HepG2 (cell line): ENCODE measurements at regions not wholly inside any gene's neighbourhood (a gene's known extent, or its start where the extent isn't known, plus 50 kb on each side); places are given as distances from the start of the nearest gene placed in this dataset.

Experiments
- ATAC-seq: fragments of 200-7000 bp; cut with Tn5 transposase; 3 replicates; pipeline ENCODE4 v1.9.1; 2020; ENCODE audit warnings: mild to moderate bottlenecking, moderate library complexity
- BruUV-seq: library from RNA; stranded (reverse); fragments of 400-500 nt; replicated peaks from 2 replicates; lab custom pipeline; 2021; lab: Mats Ljungman, UMichigan
- CTCF ChIA-PET: fragments of 300-600 bp; formaldehyde crosslinking; extraction: SDS; loops from one replicate; lab custom pipeline; 2021; ENCODE audit warnings: low total read pairs, inconsistent platforms, low intra/inter-chr PET ratio; lab: Yijun Ruan, JAX
- POLR2A ChIA-PET: fragments of 350-600 bp; sonication (Branson Sonifier 250); formaldehyde crosslinking; loops from one replicate; lab custom pipeline; 2020; ENCODE audit warnings: antibody characterized with exemption, inconsistent platforms; lab: Yijun Ruan, JAX
- DNase-seq: peaks from one replicate; pipeline ENCODE4 v3.0.0-alpha.2; 2015; ENCODE audit warnings: low spot score
- FAIRE-seq: peaks from 3 replicates; lab custom pipeline; 2011; peaks lifted over from hg19 to GRCh38; lab: Jason Lieb, UNC
- H2AFZ ChIP-seq: one replicate; pipeline ENCODE4 v1.6.1; 2011; ENCODE audit warnings: low read length, inconsistent platforms
- H3K27ac ChIP-seq: fragments of 300-600 bp; 3 replicates; pipeline ENCODE4 v1.8.0; 2011; ENCODE audit warnings: mixed run types, mild to moderate bottlenecking, mixed read lengths, low read length, inconsistent platforms; ENCODE audit not compliant: insufficient read depth; ENCODE audit errors: extremely low read length
- H3K27me3 ChIP-seq, 2 experiments: fragments of 200-600 bp in 1 of 2; 2 replicates in 1 of 2; 3 replicates in 1 of 2; pipeline versions ENCODE4 v1.6.0 to v1.8.0; 2011; ENCODE audit warnings: low read length in 2 of 2, mild to moderate bottlenecking in 2 of 2, moderate library complexity in 2 of 2, inconsistent platforms in 1 of 2; ENCODE audit not compliant: insufficient read depth in 2 of 2, control insufficient read depth in 1 of 2
- H3K36me3 ChIP-seq, 2 experiments: fragments of 200-600 bp in 1 of 2; replicated peaks in 1 of 2; 2 replicates in 1 of 2; 3 replicates in 1 of 2; pipeline versions ENCODE4 v1.5.1 to v1.8.0; 2011; ENCODE audit warnings: low read length in 2 of 2, inconsistent platforms in 1 of 2; ENCODE audit not compliant: insufficient read depth in 2 of 2, control insufficient read depth in 1 of 2
- H3K4me1 ChIP-seq: 2 replicates; pipeline ENCODE4 v1.5.1; 2012; ENCODE audit warnings: low read length, inconsistent platforms; ENCODE audit not compliant: insufficient read depth
- H3K4me2 ChIP-seq: 2 replicates; pipeline ENCODE4 v1.6.0; 2011; ENCODE audit warnings: low read depth, low read length, inconsistent platforms
- H3K4me3 ChIP-seq, 3 experiments: fragments of 200-600 bp in 1 of 3; sonication (generic), shearing (Covaris generic) in 1 of 3; replicated peaks in 1 of 3; 2 replicates each; pipeline ENCODE4 v1.5.1; 2011 to 2016; ENCODE audit warnings: low read length in 3 of 3, inconsistent platforms in 2 of 3, low read depth in 2 of 3, mild to moderate bottlenecking in 2 of 3, control low read depth in 1 of 3, mixed read lengths in 1 of 3; ENCODE audit not compliant: insufficient read depth in 1 of 3
- H3K79me2 ChIP-seq: one replicate; pipeline ENCODE4 v1.6.1; 2011; ENCODE audit warnings: low read length, inconsistent platforms; ENCODE audit not compliant: insufficient read depth
- H3K9ac ChIP-seq: 2 replicates; pipeline ENCODE4 v1.6.0; 2011; ENCODE audit warnings: mild to moderate bottlenecking, low read depth, low read length, inconsistent platforms; ENCODE audit not compliant: insufficient read depth
- H3K9me3 ChIP-seq: 2 replicates; pipeline ENCODE4 v1.5.1; 2012; ENCODE audit warnings: mild to moderate bottlenecking, low read length
- H4K20me1 ChIP-seq: 2 replicates; pipeline ENCODE4 v1.6.0; 2011; ENCODE audit warnings: inconsistent platforms, mild to moderate bottlenecking, low read length, moderate library complexity; ENCODE audit not compliant: insufficient read depth
- EEA1 ChIP-seq: sonication (generic); formaldehyde crosslinking; IDR thresholded peaks from 2 replicates; pipeline ENCODE4 v1.5.1; 2020; ENCODE audit warnings: mild to moderate bottlenecking, missing genetic modification reagents, borderline replicate concordance
- FOXA1 ChIP-seq, 2 experiments: fragments of 450-650 bp in 1 of 2; sonication (generic) in 1 of 2; formaldehyde crosslinking in 1 of 2; IDR thresholded peaks; 2 replicates each; pipeline versions ENCODE4 v1.4.0 to v1.6.1; 2016 to 2020; ENCODE audit warnings: missing genetic modification reagents in 1 of 2
- HNRNPH1 ChIP-seq: fragments of 200-400 bp; formaldehyde crosslinking; optimal IDR thresholded peaks from 2 replicates; pipeline ENCODE3; 2017; ENCODE audit warnings: mild to moderate bottlenecking, low read depth, low read length
- KAT7 ChIP-seq: IDR thresholded peaks from 2 replicates; pipeline ENCODE4 v1.6.1; 2018; ENCODE audit warnings: borderline replicate concordance, missing compliant biosample characterization
- LCORL ChIP-seq, 2 experiments: fragments of 450-650 bp in 1 of 2; sonication (generic) in 1 of 2; formaldehyde crosslinking in 1 of 2; IDR thresholded peaks; 2 replicates each; pipeline versions ENCODE4 v1.5.0 to v1.6.1; 2017 to 2020; ENCODE audit warnings: antibody characterized with exemption in 1 of 2, missing genetic modification reagents in 1 of 2
- LRRFIP1 ChIP-seq: sonication (generic); formaldehyde crosslinking; conservative IDR thresholded peaks from 2 replicates; pipeline ENCODE4 v1.4.0; 2020; ENCODE audit warnings: missing genetic modification reagents
- RFX5 ChIP-seq: IDR thresholded peaks from 2 replicates; pipeline ENCODE4 v1.6.1; 2011; ENCODE audit warnings: low read depth, low read length, improper control_type of control experiment
- SNAPC4 ChIP-seq: sonication (generic); formaldehyde crosslinking; IDR thresholded peaks from 2 replicates; pipeline ENCODE4 v1.4.0; 2020; ENCODE audit warnings: mild to moderate bottlenecking, missing genetic modification reagents
- ZBTB1 ChIP-seq: sonication (generic); formaldehyde crosslinking; IDR thresholded peaks from 2 replicates; pipeline ENCODE4 v1.4.0; 2020; ENCODE audit warnings: missing genetic modification reagents, borderline replicate concordance
- ZFP41 ChIP-seq: sonication (generic); formaldehyde crosslinking; IDR thresholded peaks from 2 replicates; pipeline ENCODE4 v1.4.0; 2020; ENCODE audit warnings: mild to moderate bottlenecking, missing genetic modification reagents, borderline replicate concordance
- ZNF101 ChIP-seq: sonication (generic); formaldehyde crosslinking; IDR thresholded peaks from 2 replicates; pipeline ENCODE4 v1.4.0; 2020; ENCODE audit warnings: mild to moderate bottlenecking, low read depth, missing genetic modification reagents, borderline replicate concordance
- ZNF337 ChIP-seq: sonication (generic); formaldehyde crosslinking; IDR thresholded peaks from 2 replicates; pipeline ENCODE4 v1.5.1; 2020; ENCODE audit warnings: missing genetic modification reagents, low read depth, mild to moderate bottlenecking, borderline replicate concordance
- ZSCAN31 ChIP-seq: sonication (generic); formaldehyde crosslinking; IDR thresholded peaks from 2 replicates; pipeline ENCODE4 v1.5.0; 2020; ENCODE audit warnings: low read depth, mild to moderate bottlenecking, missing genetic modification reagents
- WGBS: methylation state at CpG from one replicate; pipeline ENCODE4 v1.1.6; 2017; ENCODE audit warnings: low lambda C conversion rate; 5-methylcytosine and 5-hydroxymethylcytosine counted together
- in situ Hi-C: cut with HindIII; loops from 2 replicates; pipeline ENCODE4 v1.10.0; 2017; ENCODE audit warnings: low pct_unique_long_range_greater_than_20kb; ENCODE audit not compliant: extremely low pct_ligation_motif_present
- intact Hi-C: fragments of 100-400 bp; cut with micrococcal nuclease; formaldehyde crosslinking; loops from one replicate; pipeline ENCODE4 v1.10.0; 2022; ENCODE audit not compliant: unreplicated experiment
- TF ChIP-seq, protein P1 (sequence below): IDR thresholded peaks from 2 replicates; pipeline ENCODE4 v1.6.1; 2016; ENCODE audit warnings: low read depth, borderline replicate concordance

GRCh38 chr2:7356909-7357584 lies 439.8 kb downstream of the RNF144A start (continued):
- TF ChIP-seq SNAPC4 (no peak), ZNF101 (CRISPR knock-in tag) (no peak), ZSCAN31 (CRISPR knock-in tag) (0 out of 2 replicates have a peak, but pooled peaks have one; percentile 13), LCORL (IDR thresholded peaks at IDR 0.05) (no peak), LCORL (CRISPR knock-in tag; IDR thresholded peaks at IDR 0.05) (peak; percentile 82), ZNF337 (CRISPR knock-in tag) (no peak)

GRCh38 chr2:7357993-7358392 lies 440.8 kb downstream of the RNF144A start:
- FAIRE-seq, result no peak
- CTCF ChIA-PET, result no interaction called here
- TF ChIP-seq KAT7 (CRISPR knock-in tag) (no peak), FOXA1 (IDR thresholded peaks at IDR 0.05) (no peak), FOXA1 (CRISPR knock-in tag; IDR thresholded peaks at IDR 0.05) (no peak), ZFP41 (CRISPR knock-in tag) (no peak), LRRFIP1 (no peak), RFX5 (no peak), ZBTB1 (CRISPR knock-in tag) (no peak), HNRNPH1 (no peak), EEA1 (CRISPR knock-in tag) (no peak)
- TF ChIP-seq, protein P1, sequence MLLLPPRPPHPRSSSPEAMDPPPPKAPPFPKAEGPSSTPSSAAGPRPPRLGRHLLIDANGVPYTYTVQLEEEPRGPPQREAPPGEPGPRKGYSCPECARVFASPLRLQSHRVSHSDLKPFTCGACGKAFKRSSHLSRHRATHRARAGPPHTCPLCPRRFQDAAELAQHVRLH (CRISPR knock-in tag), result no peak

More at GRCh38 chr2:7357993-7358392, 440.8 kb downstream of the RNF144A start:
- Histone ChIP-seq H3K4me2 (no peak overlapping the region), H3K36me3 (no peaks in the 10 kb centered on the region), H4K20me1 (no peaks in the 10 kb centered on the region), H3K9ac (no peak overlapping the region), H3K4me3 (no peak overlapping the region), H3K27ac (no peak overlapping the region), H2AFZ (no peak overlapping the region), H3K27me3 (no peaks in the 10 kb centered on the region), H3K4me1 (peaks cover 31% of the 10 kb centered on the region), H3K9me3 (no peaks in the 10 kb centered on the region), H3K79me2 (no peaks in the 10 kb centered on the region)
- no TSS peak for BruUV-seq
- ATAC-seq (no peak), DNase-seq (no peak)
- POLR2A ChIA-PET, result no interaction called here
- in situ Hi-C loops (no loop called here), intact Hi-C loops (no loop called here)
- 64% methylated on average over 2 of the region's 2 CpGs for WGBS
